ENCODE measurements at regions not wholly inside any gene's neighbourhood (a gene's known extent, or its start where the extent isn't known, plus 50 kb on each side); places are given as distances from the start of the nearest gene placed in this dataset.

DNA sequence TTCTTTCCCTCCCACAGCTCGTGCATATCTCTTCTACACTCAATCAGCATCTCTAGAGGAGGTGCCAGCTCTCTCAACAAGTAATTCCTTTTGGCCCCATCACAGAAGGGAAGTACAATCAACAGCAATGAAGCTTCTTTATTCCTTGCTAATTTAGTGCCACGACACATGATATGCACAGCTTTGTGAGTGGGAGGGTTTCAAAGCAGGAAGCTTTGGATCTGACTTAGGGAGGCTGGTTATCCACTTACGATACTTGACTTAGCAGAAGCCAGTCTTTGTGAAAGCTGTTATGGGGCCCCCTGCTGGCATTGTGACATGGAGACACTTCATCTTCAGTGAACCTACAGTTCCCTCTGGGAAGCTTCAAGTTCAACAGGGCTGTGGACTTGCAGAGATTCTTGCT lies 81.0 kb downstream of the TMEM100 start:
- H2AFZ ChIP-seq (ENCODE audit: low read depth, low read length, severe bottlenecking), result no peak overlapping the region
- no peaks in the 10 kb centered on the region for H3K9me2 ChIP-seq (replicated peaks; ENCODE audit: insufficient read depth, low read length)
- H3K4me2 ChIP-seq (ENCODE audit: low read depth, low read length, poor library complexity, severe bottlenecking), result no peak overlapping the region
- H3K9me3 ChIP-seq (ENCODE audit: insufficient read depth, low read length), result no peaks in the 10 kb centered on the region
- H3K79me2 ChIP-seq (ENCODE audit: insufficient read depth, low read length), result no peaks in the 10 kb centered on the region
- no peak for TF ChIP-seq EZH2phosphoT487 (conservative IDR thresholded peaks at IDR 0.05; ENCODE audit: low read length)
- TF ChIP-seq, protein P1, sequence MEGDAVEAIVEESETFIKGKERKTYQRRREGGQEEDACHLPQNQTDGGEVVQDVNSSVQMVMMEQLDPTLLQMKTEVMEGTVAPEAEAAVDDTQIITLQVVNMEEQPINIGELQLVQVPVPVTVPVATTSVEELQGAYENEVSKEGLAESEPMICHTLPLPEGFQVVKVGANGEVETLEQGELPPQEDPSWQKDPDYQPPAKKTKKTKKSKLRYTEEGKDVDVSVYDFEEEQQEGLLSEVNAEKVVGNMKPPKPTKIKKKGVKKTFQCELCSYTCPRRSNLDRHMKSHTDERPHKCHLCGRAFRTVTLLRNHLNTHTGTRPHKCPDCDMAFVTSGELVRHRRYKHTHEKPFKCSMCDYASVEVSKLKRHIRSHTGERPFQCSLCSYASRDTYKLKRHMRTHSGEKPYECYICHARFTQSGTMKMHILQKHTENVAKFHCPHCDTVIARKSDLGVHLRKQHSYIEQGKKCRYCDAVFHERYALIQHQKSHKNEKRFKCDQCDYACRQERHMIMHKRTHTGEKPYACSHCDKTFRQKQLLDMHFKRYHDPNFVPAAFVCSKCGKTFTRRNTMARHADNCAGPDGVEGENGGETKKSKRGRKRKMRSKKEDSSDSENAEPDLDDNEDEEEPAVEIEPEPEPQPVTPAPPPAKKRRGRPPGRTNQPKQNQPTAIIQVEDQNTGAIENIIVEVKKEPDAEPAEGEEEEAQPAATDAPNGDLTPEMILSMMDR (IDR thresholded peaks at IDR 0.05; ENCODE audit: insufficient read depth, low read length, poor library complexity, severe bottlenecking), result peak; percentile 41
- no peak overlapping the region for H3K9ac ChIP-seq (ENCODE audit: low read length)
- no peaks in the 10 kb centered on the region for H3F3A ChIP-seq (ENCODE audit: insufficient read depth)
- no peaks in the 10 kb centered on the region for H4K20me1 ChIP-seq (ENCODE audit: low read depth, low read length)
- no peaks in the 10 kb centered on the region for H3K27me3 ChIP-seq (ENCODE audit: low read length)
- no peak overlapping the region for H3K27ac ChIP-seq (ENCODE audit: low read depth, low read length)
- no peaks in the 10 kb centered on the region for H3K36me3 ChIP-seq (ENCODE audit: low read length)
- H3K4me3 ChIP-seq (ENCODE audit: insufficient read depth, low read length, poor library complexity, severe bottlenecking), result no peak overlapping the region

DNA sequence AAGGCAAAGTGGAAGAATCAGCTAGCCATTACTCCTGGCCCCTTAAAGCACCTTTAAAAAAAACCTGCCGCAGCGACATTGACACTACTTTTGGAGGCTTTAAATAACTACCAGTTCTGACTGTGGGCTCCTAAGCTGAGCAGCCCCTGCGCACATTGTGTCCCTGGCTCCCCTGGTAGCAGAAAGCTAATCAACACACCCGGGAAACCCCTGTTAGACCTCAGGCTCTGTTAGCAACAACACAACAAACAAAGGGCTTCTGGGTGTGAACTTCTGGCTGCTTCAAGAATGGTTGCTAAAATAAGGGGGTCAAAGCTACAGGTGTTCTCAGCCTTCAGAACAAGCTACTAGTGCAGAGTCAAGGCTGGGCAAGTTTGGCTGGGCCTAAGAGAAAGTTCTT lies 83.6 kb downstream of the TMEM100 start:
- no peaks in the 10 kb centered on the region for H3K9me2 ChIP-seq (replicated peaks; ENCODE audit: insufficient read depth, low read length)
- H3F3A ChIP-seq (ENCODE audit: insufficient read depth), result no peaks in the 10 kb centered on the region
- no peak overlapping the region for H3K4me2 ChIP-seq (ENCODE audit: low read depth, low read length, poor library complexity, severe bottlenecking)
- TF ChIP-seq, protein P1 (IDR thresholded peaks at IDR 0.05; ENCODE audit: insufficient read depth, low read length, poor library complexity, severe bottlenecking), result no peak
- TF ChIP-seq EZH2phosphoT487 (conservative IDR thresholded peaks at IDR 0.05; ENCODE audit: low read length), result no peak
- no peak overlapping the region for H3K27ac ChIP-seq (ENCODE audit: low read depth, low read length)
- H3K36me3 ChIP-seq (ENCODE audit: low read length), result no peaks in the 10 kb centered on the region
- no peaks in the 10 kb centered on the region for H3K9me3 ChIP-seq (ENCODE audit: insufficient read depth, low read length)
- H2AFZ ChIP-seq (ENCODE audit: low read depth, low read length, severe bottlenecking), result no peak overlapping the region
- no peaks in the 10 kb centered on the region for H3K79me2 ChIP-seq (ENCODE audit: insufficient read depth, low read length)
- no peak overlapping the region for H3K4me3 ChIP-seq (ENCODE audit: insufficient read depth, low read length, poor library complexity, severe bottlenecking)
- no peaks in the 10 kb centered on the region for H4K20me1 ChIP-seq (ENCODE audit: low read depth, low read length)
- H3K9ac ChIP-seq (ENCODE audit: low read length), result no peak overlapping the region
- no peaks in the 10 kb centered on the region for H3K27me3 ChIP-seq (ENCODE audit: low read length)

DNA sequence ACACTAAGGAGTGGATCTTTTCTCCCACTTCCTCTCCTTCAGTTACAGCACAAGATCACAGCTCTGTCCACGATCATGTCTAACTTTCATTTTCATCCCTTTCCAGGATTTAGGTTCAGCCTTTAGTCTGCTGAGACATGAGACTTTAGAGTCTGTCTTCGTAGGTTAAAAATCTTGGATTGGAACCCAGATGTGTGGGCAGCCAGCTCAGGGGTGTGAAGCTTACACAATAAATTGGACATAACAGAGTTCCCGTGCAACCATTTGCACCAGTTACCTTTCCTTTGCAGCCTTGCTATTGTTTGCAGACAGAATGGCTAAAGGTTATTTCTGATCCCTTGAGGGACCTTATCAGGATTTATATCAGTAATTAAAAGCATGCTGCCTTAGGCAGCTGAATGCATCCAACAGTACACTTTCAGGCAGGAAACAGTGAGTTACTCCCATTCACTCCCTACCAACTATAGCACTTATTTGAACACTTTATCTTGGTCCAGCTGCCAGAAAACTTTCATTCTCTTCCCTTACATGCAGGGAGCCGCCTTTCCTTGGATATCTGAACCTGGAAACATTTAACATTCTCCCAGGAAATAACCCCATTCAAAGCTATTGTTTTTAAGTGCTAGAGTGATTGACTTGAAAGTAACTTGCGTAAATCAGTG lies 87.3 kb downstream of the TMEM100 start:
- Histone ChIP-seq H3K27me3 (ENCODE audit: low read length) (no peaks in the 10 kb centered on the region), H3K9ac (ENCODE audit: low read length) (no peak overlapping the region), H3K9me2 (replicated peaks; ENCODE audit: insufficient read depth, low read length) (no peaks in the 10 kb centered on the region), H3F3A (ENCODE audit: insufficient read depth) (no peaks in the 10 kb centered on the region), H2AFZ (ENCODE audit: low read depth, low read length, severe bottlenecking) (no peak overlapping the region), H3K79me2 (ENCODE audit: insufficient read depth, low read length) (no peaks in the 10 kb centered on the region), H4K20me1 (ENCODE audit: low read depth, low read length) (no peaks in the 10 kb centered on the region), H3K36me3 (ENCODE audit: low read length) (no peaks in the 10 kb centered on the region), H3K4me2 (ENCODE audit: low read depth, low read length, poor library complexity, severe bottlenecking) (no peak overlapping the region), H3K4me3 (ENCODE audit: insufficient read depth, low read length, poor library complexity, severe bottlenecking) (no peak overlapping the region), H3K9me3 (ENCODE audit: insufficient read depth, low read length) (no peaks in the 10 kb centered on the region), H3K27ac (ENCODE audit: low read depth, low read length) (no peak overlapping the region)
- TF ChIP-seq, protein P1 (IDR thresholded peaks at IDR 0.05; ENCODE audit: insufficient read depth, low read length, poor library complexity, severe bottlenecking), result no peak
- no peak for TF ChIP-seq EZH2phosphoT487 (conservative IDR thresholded peaks at IDR 0.05; ENCODE audit: low read length)

Measured in SU-DHL-6 (cell line).